A549 (cell line): ENCODE measurements at regions not wholly inside any gene's neighbourhood (a gene's known extent, or its start where the extent isn't known, plus 50 kb on each side); places are given as distances from the start of the nearest gene placed in this dataset.

Source experiments
- ATAC-seq, 2 experiments: fragments of 200-7000 bp in 1 of 2; fragments of >200 bp in 1 of 2; cut with Nextera tagmentation in 1 of 2; cut with Tn5 transposase in 1 of 2; 3 replicates each; pipeline versions ENCODE4 v1.8.0 to v1.9.1; 2018 to 2020; ENCODE audit warnings: mild to moderate bottlenecking in 1 of 2, moderate library complexity in 1 of 2
- CTCF ChIA-PET: fragments of 300-600 bp; sonication (Branson Sonifier 250); formaldehyde crosslinking; extraction: SDS; loops from one replicate; lab custom pipeline; 2021; ENCODE audit warnings: antibody characterized with exemption, inconsistent platforms; lab: Yijun Ruan, JAX
- POLR2A ChIA-PET: fragments of 350-600 bp; formaldehyde crosslinking; extraction: SDS; loops from one replicate; lab custom pipeline; 2021; ENCODE audit warnings: antibody characterized with exemption, inconsistent platforms; lab: Yijun Ruan, JAX
- DNase-seq, 2 experiments: peaks; one replicate each; pipeline versions ENCODE4 v3.0.0 to v3.0.0-alpha.2; 2011 to 2016; ENCODE audit warnings: low read depth in 1 of 2, low spot score in 1 of 2
- FAIRE-seq: peaks from 2 replicates; lab custom pipeline; 2011; peaks lifted over from hg19 to GRCh38; lab: Jason Lieb, UNC
- H3K27ac ChIP-seq, 2 experiments: fragments of >200 bp; sonication (Bioruptor Twin); formaldehyde crosslinking; 3 replicates each; pipeline ENCODE4 v1.5.1; 2016 to 2017
- H3K4me1 ChIP-seq: fragments of >200 bp; sonication (Bioruptor Twin); formaldehyde crosslinking; 3 replicates; pipeline ENCODE4 v1.6.1; 2016
- H3K4me2 ChIP-seq: fragments of >200 bp; sonication (Bioruptor Twin); formaldehyde crosslinking; 3 replicates; pipeline ENCODE4 v1.6.1; 2016
- H3K4me3 ChIP-seq: fragments of >200 bp; sonication (Bioruptor Twin); formaldehyde crosslinking; 3 replicates; pipeline ENCODE4 v1.5.1; 2016
- H3K9me3 ChIP-seq: fragments of >200 bp; sonication (Bioruptor Twin); formaldehyde crosslinking; 3 replicates; pipeline ENCODE4 v1.6.1; 2016
- CBX2 ChIP-seq: fragments of 200-600 bp; sonication (generic); IDR thresholded peaks from 2 replicates; pipeline ENCODE4 v1.6.1; 2016; ENCODE audit warnings: low read depth, mild to moderate bottlenecking, borderline replicate concordance
- CEBPB ChIP-seq, 2 experiments: fragments of >200 bp in 1 of 2; sonication (Bioruptor Twin) in 1 of 2; formaldehyde crosslinking in 1 of 2; IDR thresholded peaks; 2 replicates each; pipeline ENCODE4 v1.6.1; 2012 to 2016
- EP300 ChIP-seq, 2 experiments: fragments of >200 bp; sonication (Bioruptor Twin); formaldehyde crosslinking; IDR thresholded peaks; 2 replicates in 1 of 2; 3 replicates in 1 of 2; pipeline ENCODE4 v1.6.1; 2016 to 2017
- ESRRA ChIP-seq: fragments of 150-350 bp; IDR thresholded peaks from 2 replicates; pipeline ENCODE4 v1.6.1; 2014; ENCODE audit warnings: mild to moderate bottlenecking, low read length, borderline replicate concordance
- FOSB ChIP-seq: fragments of 250-450 bp; sonication (Bioruptor Pico); IDR thresholded peaks from 2 replicates; pipeline ENCODE4 v1.5.0; 2020; ENCODE audit warnings: mild to moderate bottlenecking, moderate library complexity
- HDAC2 ChIP-seq: fragments of 200-600 bp; sonication (generic); IDR thresholded peaks from 2 replicates; pipeline ENCODE4 v1.6.1; 2016
- HOXA7 ChIP-seq: fragments of 250-450 bp; sonication (Bioruptor Pico); IDR thresholded peaks from 2 replicates; pipeline ENCODE4 v1.5.0; 2020; ENCODE audit warnings: mild to moderate bottlenecking, moderate library complexity
- HOXB13 ChIP-seq: fragments of 250-450 bp; sonication (Bioruptor Pico); IDR thresholded peaks from 2 replicates; pipeline ENCODE4 v1.5.0; 2020; ENCODE audit warnings: low read depth, mild to moderate bottlenecking, moderate library complexity
- KDM1A ChIP-seq: fragments of 200-600 bp; sonication (generic); IDR thresholded peaks from 2 replicates; pipeline ENCODE4 v1.6.1; 2016; ENCODE audit warnings: low read depth, mild to moderate bottlenecking
- KDM5A ChIP-seq: fragments of 200-600 bp; sonication (generic); IDR thresholded peaks from 2 replicates; pipeline ENCODE4 v1.6.1; 2016; ENCODE audit warnings: antibody characterized with exemption, mild to moderate bottlenecking
- MAFK ChIP-seq: fragments of 450-650 bp; IDR thresholded peaks from 2 replicates; pipeline ENCODE4 v1.6.1; 2014; ENCODE audit not compliant: partially characterized antibody
- MAZ ChIP-seq: fragments of 150-350 bp; IDR thresholded peaks from 2 replicates; pipeline ENCODE4 v1.6.1; 2014; ENCODE audit warnings: antibody characterized with exemption, low read depth, low read length, borderline replicate concordance
- MYC ChIP-seq: IDR thresholded peaks from 2 replicates; pipeline ENCODE4 v1.6.1; 2012; ENCODE audit warnings: mild to moderate bottlenecking, inconsistent platforms, low read length, improper control_type of control experiment, borderline replicate concordance
- NFE2L2 ChIP-seq: fragments of 150-350 bp; conservative IDR thresholded peaks from 2 replicates; pipeline ENCODE4 v1.6.1; 2014; ENCODE audit warnings: low read length
- NR3C1 ChIP-seq: fragments of >200 bp; sonication (Bioruptor Twin); formaldehyde crosslinking; IDR thresholded peaks from 3 replicates; pipeline ENCODE4 v1.6.1; 2017
- RAD21 ChIP-seq, 2 experiments: fragments of >200 bp in 1 of 2; sonication (Bioruptor Twin) in 1 of 2; formaldehyde crosslinking in 1 of 2; IDR thresholded peaks in 1 of 2; conservative IDR thresholded peaks in 1 of 2; 2 replicates in 1 of 2; 3 replicates in 1 of 2; pipeline ENCODE4 v1.6.1; 2012 to 2018; ENCODE audit warnings: inconsistent platforms in 1 of 2
- RCOR1 ChIP-seq: fragments of 150-350 bp; IDR thresholded peaks from 2 replicates; pipeline ENCODE4 v1.6.1; 2014; ENCODE audit warnings: antibody characterized with exemption, low read length, low read depth
- RFX5 ChIP-seq: fragments of 450-650 bp; IDR thresholded peaks from 2 replicates; pipeline ENCODE4 v1.7.1; 2014; ENCODE audit warnings: antibody characterized with exemption, mild to moderate bottlenecking, moderate library complexity
- SREBF2 ChIP-seq: fragments of 450-650 bp; IDR thresholded peaks from 2 replicates; pipeline ENCODE4 v1.6.1; 2014; ENCODE audit warnings: mild to moderate bottlenecking, moderate library complexity
- TFCP2L1 ChIP-seq: fragments of 250-450 bp; sonication (Bioruptor Pico); IDR thresholded peaks from 2 replicates; pipeline ENCODE4 v1.5.0; 2021; ENCODE audit warnings: mild to moderate bottlenecking
- ZSCAN20 ChIP-seq: fragments of 250-450 bp; sonication (Bioruptor Pico); IDR thresholded peaks from 2 replicates; pipeline ENCODE4 v1.8.0; 2022; ENCODE audit warnings: mild to moderate bottlenecking, moderate library complexity
- WGBS: methylation state at CpG from one replicate; pipeline ENCODE4 v1.1.6; 2017; ENCODE audit errors: missing lambda C conversion rate; 5-methylcytosine and 5-hydroxymethylcytosine counted together
- TF ChIP-seq, protein P1 (sequence below): fragments of 200-600 bp; sonication (generic); IDR thresholded peaks from 2 replicates; pipeline ENCODE4 v1.6.1; 2016; ENCODE audit warnings: antibody characterized with exemption, mild to moderate bottlenecking, moderate library complexity
- TF ChIP-seq, protein P2 (sequence below): fragments of 150-350 bp; IDR thresholded peaks from 2 replicates; pipeline ENCODE4 v1.6.1; 2014; ENCODE audit warnings: low read depth, mild to moderate bottlenecking, low read length
- TF ChIP-seq, protein P3 (sequence below): fragments of >200 bp; sonication (Bioruptor Twin); formaldehyde crosslinking; IDR thresholded peaks from 2 replicates; pipeline ENCODE4 v1.6.1; 2016
- TF ChIP-seq, protein P4 (sequence below): IDR thresholded peaks from 2 replicates; pipeline ENCODE4 v1.6.1; 2012

DNA sequence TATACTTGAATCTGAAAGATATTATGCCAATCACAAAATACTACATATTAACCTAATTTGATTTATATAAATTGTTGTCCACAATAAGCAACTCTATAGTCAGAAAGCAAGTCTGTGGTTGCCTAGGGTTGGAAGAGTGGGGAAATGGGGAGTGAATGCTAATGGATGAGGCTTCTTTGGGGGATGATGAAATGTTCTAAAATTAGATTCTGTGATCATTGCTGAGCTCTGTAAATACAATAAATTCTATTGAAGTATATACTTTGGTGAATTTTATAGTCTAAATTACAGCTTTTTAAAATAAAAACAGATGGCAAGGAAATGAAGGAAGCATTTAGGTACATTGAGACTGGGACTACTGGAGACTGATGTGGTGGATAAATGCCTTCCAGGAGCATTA, 275.5 kb downstream of the MBD2 start:
- FAIRE-seq (no peak), ATAC-seq (no peak), DNase-seq (no peak)
- TF ChIP-seq RCOR1: no peak
- TF ChIP-seq, protein P1, sequence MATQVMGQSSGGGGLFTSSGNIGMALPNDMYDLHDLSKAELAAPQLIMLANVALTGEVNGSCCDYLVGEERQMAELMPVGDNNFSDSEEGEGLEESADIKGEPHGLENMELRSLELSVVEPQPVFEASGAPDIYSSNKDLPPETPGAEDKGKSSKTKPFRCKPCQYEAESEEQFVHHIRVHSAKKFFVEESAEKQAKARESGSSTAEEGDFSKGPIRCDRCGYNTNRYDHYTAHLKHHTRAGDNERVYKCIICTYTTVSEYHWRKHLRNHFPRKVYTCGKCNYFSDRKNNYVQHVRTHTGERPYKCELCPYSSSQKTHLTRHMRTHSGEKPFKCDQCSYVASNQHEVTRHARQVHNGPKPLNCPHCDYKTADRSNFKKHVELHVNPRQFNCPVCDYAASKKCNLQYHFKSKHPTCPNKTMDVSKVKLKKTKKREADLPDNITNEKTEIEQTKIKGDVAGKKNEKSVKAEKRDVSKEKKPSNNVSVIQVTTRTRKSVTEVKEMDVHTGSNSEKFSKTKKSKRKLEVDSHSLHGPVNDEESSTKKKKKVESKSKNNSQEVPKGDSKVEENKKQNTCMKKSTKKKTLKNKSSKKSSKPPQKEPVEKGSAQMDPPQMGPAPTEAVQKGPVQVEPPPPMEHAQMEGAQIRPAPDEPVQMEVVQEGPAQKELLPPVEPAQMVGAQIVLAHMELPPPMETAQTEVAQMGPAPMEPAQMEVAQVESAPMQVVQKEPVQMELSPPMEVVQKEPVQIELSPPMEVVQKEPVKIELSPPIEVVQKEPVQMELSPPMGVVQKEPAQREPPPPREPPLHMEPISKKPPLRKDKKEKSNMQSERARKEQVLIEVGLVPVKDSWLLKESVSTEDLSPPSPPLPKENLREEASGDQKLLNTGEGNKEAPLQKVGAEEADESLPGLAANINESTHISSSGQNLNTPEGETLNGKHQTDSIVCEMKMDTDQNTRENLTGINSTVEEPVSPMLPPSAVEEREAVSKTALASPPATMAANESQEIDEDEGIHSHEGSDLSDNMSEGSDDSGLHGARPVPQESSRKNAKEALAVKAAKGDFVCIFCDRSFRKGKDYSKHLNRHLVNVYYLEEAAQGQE: no peak
- no peak for TF ChIP-seq KDM1A
- TF ChIP-seq ZSCAN20: no peak
- no peak for TF ChIP-seq HDAC2
- no peak for TF ChIP-seq HOXA7 (CRISPR knock-in tag)
- no peak for TF ChIP-seq SREBF2
- no peak for TF ChIP-seq TFCP2L1 (CRISPR knock-in tag)
- no peak for TF ChIP-seq MAZ
- TF ChIP-seq, protein P2, sequence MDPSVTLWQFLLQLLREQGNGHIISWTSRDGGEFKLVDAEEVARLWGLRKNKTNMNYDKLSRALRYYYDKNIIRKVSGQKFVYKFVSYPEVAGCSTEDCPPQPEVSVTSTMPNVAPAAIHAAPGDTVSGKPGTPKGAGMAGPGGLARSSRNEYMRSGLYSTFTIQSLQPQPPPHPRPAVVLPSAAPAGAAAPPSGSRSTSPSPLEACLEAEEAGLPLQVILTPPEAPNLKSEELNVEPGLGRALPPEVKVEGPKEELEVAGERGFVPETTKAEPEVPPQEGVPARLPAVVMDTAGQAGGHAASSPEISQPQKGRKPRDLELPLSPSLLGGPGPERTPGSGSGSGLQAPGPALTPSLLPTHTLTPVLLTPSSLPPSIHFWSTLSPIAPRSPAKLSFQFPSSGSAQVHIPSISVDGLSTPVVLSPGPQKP: no peak
- POLR2A ChIA-PET: no interaction called here
- Histone ChIP-seq H3K4me3 (no peak overlapping the region), H3K9me3 (no peaks in the 10 kb centered on the region), H3K27ac (no peak overlapping the region), H3K4me1 (no peaks in the 10 kb centered on the region), H3K4me2 (no peak overlapping the region)
- CTCF ChIA-PET: no interaction called here

DNA sequence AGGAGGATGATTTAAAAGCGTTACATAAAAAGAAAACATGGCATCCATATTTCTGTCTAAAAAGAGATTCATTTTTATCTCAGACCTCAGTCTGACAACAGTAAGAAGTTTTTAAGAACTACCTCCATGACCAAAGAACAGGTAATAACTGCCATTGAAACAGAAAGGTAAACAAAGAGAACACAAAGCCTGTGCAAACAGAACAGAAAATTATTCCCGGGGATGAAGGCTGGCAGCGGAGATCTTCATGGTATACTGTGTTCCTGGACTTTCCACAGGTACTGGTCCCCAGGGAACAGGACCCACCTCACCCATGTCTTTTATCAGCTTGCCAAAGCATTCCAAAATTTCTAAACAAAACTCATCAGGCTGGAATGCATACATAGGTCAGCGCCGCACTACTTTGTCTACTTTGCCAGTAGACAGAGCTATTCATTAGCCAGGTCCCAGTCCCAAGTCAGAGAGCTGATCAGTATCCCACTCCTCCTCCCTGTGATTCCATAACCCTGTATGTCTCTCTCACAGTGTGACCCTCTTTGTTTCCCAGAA, 277.3 kb downstream of the MBD2 start:
- 4% methylated on average over 5 of the region's 5 CpGs for WGBS
- DNase-seq: no peak
- Histone ChIP-seq H3K9me3 (no peaks in the 10 kb centered on the region), H3K4me2 (peak overlapping the region; percentile 44; the same call in 2 of the 3 replicates), H3K4me3 (no peak overlapping the region), H3K4me1 (no peaks in the 10 kb centered on the region), H3K27ac (peak overlapping the region in 1 of 2 experiments; percentile 10; a peak in 1 of 6 replicates)
- CTCF ChIA-PET: no interaction called here
- TF ChIP-seq CEBPB (IDR thresholded peaks at IDR 0.05) (no peak), MAZ (no peak), RAD21 (conservative IDR thresholded peaks at IDR 0.05 in 1 of 2, IDR thresholded peaks at IDR 0.05 in 1 of 2) (no peak), NFE2L2 (no peak)
- POLR2A ChIA-PET: no interaction called here
- FAIRE-seq: no peak
- ATAC-seq: peak in 1 of 2 experiments; percentile 48; a peak in 2 of 6 replicates

DNA sequence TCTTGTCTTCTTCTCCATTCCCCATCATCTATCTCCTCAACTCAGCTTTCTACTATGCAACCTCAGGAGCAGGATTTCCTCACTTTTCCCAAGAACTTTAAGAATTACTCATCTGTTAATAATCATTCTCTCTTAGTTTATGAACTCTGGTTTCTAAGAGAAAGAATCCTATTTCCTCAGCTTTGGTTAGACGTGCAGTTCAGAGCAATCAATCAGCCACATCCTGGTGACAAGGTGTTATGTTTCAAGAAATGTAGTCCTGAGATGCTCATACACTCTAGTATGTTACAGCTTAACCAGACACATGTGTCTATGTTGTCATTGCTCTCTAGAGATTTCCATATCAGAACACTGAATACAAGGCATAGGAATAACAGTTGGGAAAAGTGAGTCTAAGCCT, 277.9 kb downstream of the MBD2 start:
- Histone ChIP-seq H3K4me3 (no peak overlapping the region), H3K4me1 (no peaks in the 10 kb centered on the region), H3K27ac (peak overlapping the region in 1 of 2 experiments; percentile 10; a peak in 1 of 6 replicates), H3K9me3 (no peaks in the 10 kb centered on the region), H3K4me2 (peak overlapping the region; percentile 44; the same call in 1 of the 3 replicates)
- ATAC-seq: no peak
- TF ChIP-seq EP300 (IDR thresholded peaks at IDR 0.05) (no peak), NR3C1 (no peak), KDM1A (no peak)
- 5% methylated on average over 1 of the region's 1 CpG for WGBS
- CTCF ChIA-PET: no interaction called here
- DNase-seq: no peak
- no peak for FAIRE-seq
- POLR2A ChIA-PET: no interaction called here

DNA sequence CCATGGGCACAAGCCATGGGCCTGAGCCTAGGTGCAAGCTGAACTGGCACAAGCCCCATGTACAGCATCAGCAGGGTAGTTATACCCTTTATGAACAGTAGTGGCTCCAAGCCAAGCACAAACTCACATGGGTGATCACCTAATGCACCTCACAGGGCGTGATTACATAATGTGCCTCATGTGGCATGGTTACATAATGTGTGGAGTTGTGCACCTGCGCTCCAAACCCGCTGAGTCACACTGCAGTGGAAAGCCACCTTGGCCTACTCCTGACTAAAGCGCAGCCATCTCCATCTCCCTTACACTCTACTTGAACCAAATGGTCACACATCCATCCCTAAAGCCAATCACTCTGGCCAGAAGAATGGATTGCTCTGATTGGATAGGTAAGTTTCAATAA, 279.7 kb downstream of the MBD2 start:
- Histone ChIP-seq H3K9me3 (no peaks in the 10 kb centered on the region), H3K4me3 (no peak overlapping the region), H3K4me2 (no peak overlapping the region), H3K27ac (no peak overlapping the region), H3K4me1 (no peaks in the 10 kb centered on the region)
- peak in 1 of 2 experiments; percentile 21 for DNase-seq
- CTCF ChIA-PET: interaction anchor here (1.0 kb wide), 1 partner anchor 16 kb away, joined by 3 read pairs; no protein-coding TSS in a partner anchor
- FAIRE-seq: no peak
- WGBS: 41% methylated on average over 3 of the region's 4 CpGs
- POLR2A ChIA-PET: no interaction called here
- ATAC-seq: no peak
- TF ChIP-seq RCOR1: no peak
- no peak for TF ChIP-seq HOXB13 (CRISPR knock-in tag)
- TF ChIP-seq, protein P3, sequence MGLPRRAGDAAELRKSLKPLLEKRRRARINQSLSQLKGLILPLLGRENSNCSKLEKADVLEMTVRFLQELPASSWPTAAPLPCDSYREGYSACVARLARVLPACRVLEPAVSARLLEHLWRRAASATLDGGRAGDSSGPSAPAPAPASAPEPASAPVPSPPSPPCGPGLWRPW: no peak
- no peak for TF ChIP-seq RFX5
- no peak for TF ChIP-seq NR3C1
- TF ChIP-seq FOSB: no peak
- TF ChIP-seq MAFK: no peak
- no peak for TF ChIP-seq MYC
- no peak for TF ChIP-seq TFCP2L1 (CRISPR knock-in tag)
- TF ChIP-seq KDM5A: no peak
- TF ChIP-seq CBX2: no peak
- TF ChIP-seq NFE2L2: no peak
- no peak for TF ChIP-seq HDAC2
- TF ChIP-seq, protein P4, sequence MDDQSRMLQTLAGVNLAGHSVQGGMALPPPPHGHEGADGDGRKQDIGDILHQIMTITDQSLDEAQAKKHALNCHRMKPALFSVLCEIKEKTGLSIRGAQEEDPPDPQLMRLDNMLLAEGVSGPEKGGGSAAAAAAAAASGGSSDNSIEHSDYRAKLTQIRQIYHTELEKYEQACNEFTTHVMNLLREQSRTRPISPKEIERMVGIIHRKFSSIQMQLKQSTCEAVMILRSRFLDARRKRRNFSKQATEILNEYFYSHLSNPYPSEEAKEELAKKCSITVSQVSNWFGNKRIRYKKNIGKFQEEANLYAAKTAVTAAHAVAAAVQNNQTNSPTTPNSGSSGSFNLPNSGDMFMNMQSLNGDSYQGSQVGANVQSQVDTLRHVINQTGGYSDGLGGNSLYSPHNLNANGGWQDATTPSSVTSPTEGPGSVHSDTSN: no peak
- TF ChIP-seq ESRRA: no peak
